GM13976 (cell line): ENCODE measurements at regions not wholly inside any gene's neighbourhood (a gene's known extent, or its start where the extent isn't known, plus 50 kb on each side); places are given as distances from the start of the nearest gene placed in this dataset.

Source experiments
- DNase-seq: peaks from one replicate; pipeline ENCODE4 v3.0.0; 2012; ENCODE audit warnings: low spot score
- in situ Hi-C: fragments of 300-500 bp; cut with MboI; formaldehyde crosslinking; loops from one replicate; pipeline ENCODE4 v1.12.0; 2022; ENCODE audit warnings: low sequenced_read_pairs, mixed read lengths, inconsistent platforms; ENCODE audit not compliant: unreplicated experiment
- TF ChIP-seq, protein P1 (sequence below): IDR thresholded peaks from 2 replicates; pipeline ENCODE4 v1.5.1; 2012; ENCODE audit warnings: borderline replicate concordance, mild to moderate bottlenecking; ENCODE audit not compliant: insufficient read depth; ENCODE audit errors: extremely low read depth, missing control alignments, control extremely low read depth

DNA sequence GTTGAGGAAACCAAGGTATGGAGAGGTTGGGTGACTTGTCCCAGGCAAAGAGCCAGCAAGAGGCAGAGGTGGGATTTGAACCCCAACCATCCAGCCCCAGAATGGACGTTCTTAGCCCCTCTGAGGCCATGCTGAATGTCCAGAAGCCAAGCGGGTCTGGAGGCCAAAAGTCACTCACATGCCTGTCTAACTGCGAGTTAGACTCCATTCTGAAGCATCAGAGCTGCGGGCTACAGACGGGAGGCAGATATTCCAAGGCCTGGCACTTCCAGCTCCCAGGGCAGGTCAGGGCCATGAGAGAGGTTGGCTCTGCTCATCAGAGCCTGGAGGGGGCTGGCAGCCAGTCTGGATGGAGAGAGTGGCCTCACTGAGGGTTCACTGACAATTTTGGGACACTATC lies 616.5 kb downstream of the BRD1 start:
- TF ChIP-seq, protein P1, sequence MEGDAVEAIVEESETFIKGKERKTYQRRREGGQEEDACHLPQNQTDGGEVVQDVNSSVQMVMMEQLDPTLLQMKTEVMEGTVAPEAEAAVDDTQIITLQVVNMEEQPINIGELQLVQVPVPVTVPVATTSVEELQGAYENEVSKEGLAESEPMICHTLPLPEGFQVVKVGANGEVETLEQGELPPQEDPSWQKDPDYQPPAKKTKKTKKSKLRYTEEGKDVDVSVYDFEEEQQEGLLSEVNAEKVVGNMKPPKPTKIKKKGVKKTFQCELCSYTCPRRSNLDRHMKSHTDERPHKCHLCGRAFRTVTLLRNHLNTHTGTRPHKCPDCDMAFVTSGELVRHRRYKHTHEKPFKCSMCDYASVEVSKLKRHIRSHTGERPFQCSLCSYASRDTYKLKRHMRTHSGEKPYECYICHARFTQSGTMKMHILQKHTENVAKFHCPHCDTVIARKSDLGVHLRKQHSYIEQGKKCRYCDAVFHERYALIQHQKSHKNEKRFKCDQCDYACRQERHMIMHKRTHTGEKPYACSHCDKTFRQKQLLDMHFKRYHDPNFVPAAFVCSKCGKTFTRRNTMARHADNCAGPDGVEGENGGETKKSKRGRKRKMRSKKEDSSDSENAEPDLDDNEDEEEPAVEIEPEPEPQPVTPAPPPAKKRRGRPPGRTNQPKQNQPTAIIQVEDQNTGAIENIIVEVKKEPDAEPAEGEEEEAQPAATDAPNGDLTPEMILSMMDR, result no peak
- in situ Hi-C loops, result no loop called here
- DNase-seq, result no peak

DNA sequence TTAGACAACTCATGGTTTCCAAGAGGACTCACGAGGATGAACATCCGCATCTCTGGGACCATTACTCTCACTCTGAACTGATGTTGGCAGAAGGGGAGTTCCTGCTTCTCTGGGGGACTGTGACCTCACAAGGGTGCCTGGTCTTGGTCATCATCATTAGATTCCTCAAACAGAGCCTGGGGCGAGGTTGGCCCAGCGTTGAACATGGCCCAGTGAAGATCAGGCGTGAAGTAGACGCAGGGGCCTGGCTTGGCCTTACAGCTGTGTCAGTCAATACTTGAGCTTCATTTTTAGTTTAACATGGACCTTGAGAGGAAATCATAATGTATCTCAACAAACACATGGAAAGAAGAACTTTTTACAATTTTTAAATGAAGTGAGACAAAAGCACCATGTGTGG lies 617.1 kb downstream of the BRD1 start:
- in situ Hi-C loops, result no loop called here
- DNase-seq, result no peak
- TF ChIP-seq, protein P1, result no peak

DNA sequence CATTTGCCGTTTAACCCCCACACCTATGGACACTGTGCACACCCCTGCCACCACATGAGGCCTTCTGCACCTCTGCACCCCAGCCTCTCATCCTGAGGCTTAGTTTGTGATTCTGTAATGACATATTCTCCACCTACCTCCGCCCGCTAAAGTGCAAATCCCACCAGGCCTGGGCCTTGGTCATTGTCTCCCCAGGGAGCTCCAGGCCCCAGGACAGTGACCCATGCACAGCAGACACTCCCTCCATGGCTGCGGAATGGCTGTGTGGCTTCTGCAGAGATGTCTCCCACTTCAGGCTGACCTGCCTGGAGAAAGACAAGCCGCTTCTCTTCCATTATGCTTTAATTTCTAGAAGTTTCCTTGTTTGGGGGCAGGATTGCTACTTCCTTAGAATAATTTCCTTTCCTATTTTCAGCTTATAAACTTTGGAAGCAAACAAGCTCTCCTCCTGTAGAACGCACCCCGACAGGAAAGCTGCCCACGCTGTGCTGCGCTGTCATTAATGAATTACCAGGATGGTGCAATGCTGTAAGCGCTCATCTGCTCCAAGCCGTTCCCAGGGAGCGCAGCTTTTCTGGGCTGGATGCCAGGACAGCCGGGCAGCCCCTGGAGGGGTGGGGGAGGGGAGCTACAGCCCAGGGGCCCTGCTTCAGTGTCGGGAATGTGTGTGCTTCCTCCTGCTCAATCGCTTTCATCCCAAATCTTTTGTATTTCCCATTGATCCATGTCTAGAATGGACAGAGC lies 618.0 kb downstream of the BRD1 start:
- TF ChIP-seq, protein P1, result no peak
- in situ Hi-C loops, result no loop called here

DNA sequence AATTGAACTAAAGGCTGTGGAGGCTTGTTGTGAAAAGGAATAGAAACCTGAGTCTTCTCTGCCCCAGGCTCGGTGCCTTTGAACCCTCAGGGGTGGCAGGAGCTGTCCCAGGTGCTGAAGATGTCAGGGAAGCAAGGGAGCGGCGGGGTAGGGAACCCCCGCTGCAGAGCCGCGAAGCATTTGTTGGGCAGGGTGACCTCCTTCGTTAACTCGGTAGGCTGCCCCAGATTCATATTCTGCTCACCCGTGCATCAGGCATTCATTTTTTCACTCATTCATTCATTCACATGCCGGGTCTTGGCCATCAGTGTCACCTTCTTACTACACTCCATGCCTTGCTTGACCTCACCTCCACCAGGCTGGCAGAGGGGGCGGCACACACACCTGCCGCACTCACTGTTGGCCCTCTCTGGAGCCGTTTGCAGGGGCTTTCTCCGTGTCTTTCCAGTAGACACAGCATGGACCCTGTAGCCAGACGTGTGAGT lies 618.9 kb downstream of the BRD1 start:
- TF ChIP-seq, protein P1, result no peak
- DNase-seq, result no peak
- in situ Hi-C loops, result no loop called here

More for the DNA sequence above, 618.0 kb downstream of the BRD1 start:
- DNase-seq, result no peak

DNA sequence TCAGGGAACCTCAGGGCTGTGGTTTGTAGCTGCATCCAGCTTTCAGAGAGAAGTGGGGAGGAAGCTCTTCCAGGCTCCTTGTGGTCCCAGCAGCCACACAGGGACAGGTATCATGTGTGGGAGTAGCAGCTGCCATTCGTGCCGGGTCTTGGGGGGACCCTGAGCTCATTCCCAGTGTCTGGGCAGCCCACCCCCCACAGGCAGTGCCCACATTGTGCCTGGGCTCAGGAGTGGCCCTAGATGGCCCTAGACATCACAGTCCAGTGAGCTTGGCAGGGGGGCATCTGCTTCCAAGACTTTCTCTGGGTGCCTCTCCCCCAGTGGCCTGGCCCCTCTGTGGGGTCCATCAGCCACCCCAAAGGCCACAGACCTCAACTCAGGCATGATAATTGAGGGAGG lies 619.7 kb downstream of the BRD1 start:
- DNase-seq, result no peak
- TF ChIP-seq, protein P1, result no peak
- in situ Hi-C loops, result no loop called here

DNA sequence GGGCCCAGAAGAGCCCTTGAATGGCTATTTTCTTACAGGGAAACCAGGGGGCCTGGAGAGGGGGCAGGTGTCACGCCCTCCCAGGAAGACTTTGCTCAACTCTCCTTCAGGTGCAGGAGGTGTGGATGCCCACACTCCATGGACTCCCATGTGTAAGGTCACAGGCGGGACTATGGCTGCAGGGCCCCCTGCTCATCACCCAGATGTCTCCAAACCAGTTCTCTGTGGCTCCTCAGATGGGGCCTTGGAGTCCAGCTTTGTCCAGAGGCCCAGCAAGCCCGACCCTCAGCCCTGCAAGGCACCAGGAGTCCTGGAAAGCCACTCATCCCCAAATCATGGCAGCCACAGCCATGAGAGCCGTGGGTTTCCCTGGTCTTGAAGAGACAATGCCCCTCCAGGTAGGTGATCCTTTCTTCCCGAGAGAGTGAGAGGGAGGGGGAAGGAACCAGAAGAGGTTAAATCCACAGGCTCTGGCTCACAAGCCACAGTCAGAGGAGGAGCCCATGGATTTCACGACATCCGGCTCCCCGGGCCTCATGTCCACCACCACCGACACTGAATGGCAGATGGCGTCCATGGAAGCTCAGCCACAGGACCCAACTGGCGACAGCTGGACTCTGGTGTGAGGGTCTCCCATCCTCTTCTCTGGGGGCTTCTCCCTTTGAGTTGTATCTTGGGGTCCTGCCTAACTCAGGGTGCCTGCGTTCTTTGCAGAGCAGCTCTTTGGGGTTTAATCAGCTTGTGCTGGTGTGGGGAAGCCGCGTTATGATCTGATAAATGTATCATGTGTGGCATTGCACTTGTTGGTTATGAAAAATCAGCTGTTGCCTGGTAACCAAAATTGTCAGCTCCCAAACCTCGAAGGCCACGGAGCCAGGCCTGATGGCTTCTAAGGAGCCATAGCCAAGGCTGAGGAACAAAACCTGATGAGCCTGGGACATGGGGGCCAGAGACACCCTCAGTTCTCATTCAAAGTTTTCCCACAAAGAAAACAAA lies 620.4 kb downstream of the BRD1 start:
- TF ChIP-seq, protein P1, result no peak
- DNase-seq, result no peak
- in situ Hi-C loops, result no loop called here
